Activated CD4-positive, alpha-beta T cell treated with anti-CD3 and anti-CD28 coated beads, Interleukin-2, amount 10 ng/mL, durations not matched to agents 24 days and 14 days (primary cell): ENCODE measurements at regions not wholly inside any gene's neighbourhood (a gene's known extent, or its start where the extent isn't known, plus 50 kb on each side); places are given as distances from the start of the nearest gene placed in this dataset.

Experiments used
- DNase-seq: peaks from one replicate; pipeline ENCODE4 v3.0.0; 2022
- H3K27ac Mint-ChIP-seq: one replicate; pipeline ENCODE4 v1.8.0; 2022; ENCODE audit warnings: mild to moderate bottlenecking, mixed read lengths
- H3K27me3 Mint-ChIP-seq: one replicate; pipeline ENCODE4 v1.8.0; 2022; ENCODE audit warnings: mixed read lengths
- H3K36me3 Mint-ChIP-seq: one replicate; pipeline ENCODE4 v1.8.0; 2022; ENCODE audit warnings: low read depth, mild to moderate bottlenecking, mixed read lengths
- H3K4me1 Mint-ChIP-seq: one replicate; pipeline ENCODE4 v1.8.0; 2021; ENCODE audit warnings: mixed read lengths
- H3K4me3 Mint-ChIP-seq: one replicate; pipeline ENCODE4 v1.8.0; 2022; ENCODE audit warnings: mild to moderate bottlenecking, moderate library complexity, mixed read lengths
- H3K9me3 Mint-ChIP-seq: one replicate; pipeline ENCODE4 v1.8.0; 2021; ENCODE audit warnings: mixed read lengths
- intact Hi-C: fragments of 100-400 bp; cut with micrococcal nuclease; formaldehyde crosslinking; loops from one replicate; pipeline ENCODE4 v1.15.1; 2023

GRCh38 chr2:35081622-35082015 lies 1274.0 kb upstream of the CRIM1 start:
- Mint-ChIP-seq H3K4me1 (no peaks in the 10 kb centered on the region), H3K36me3 (no peaks in the 10 kb centered on the region), H3K9me3 (no peaks in the 10 kb centered on the region), H3K27ac (no peak overlapping the region), H3K4me3 (no peak overlapping the region), H3K27me3 (no peaks in the 10 kb centered on the region)
- DNase-seq = no peak
- intact Hi-C loops = no loop called here

- Mint-ChIP-seq H3K4me3 (no peak overlapping the region), H3K36me3 (no peaks in the 10 kb centered on the region), H3K27me3 (no peaks in the 10 kb centered on the region), H3K4me1 (no peaks in the 10 kb centered on the region), H3K9me3 (no peaks in the 10 kb centered on the region), H3K27ac (no peak overlapping the region)
- DNase-seq = no peak
- intact Hi-C loops = no loop called here
These were observed 1274.5 kb upstream of the CRIM1 start for GRCh38 chr2:35081001-35081621.

DNA sequence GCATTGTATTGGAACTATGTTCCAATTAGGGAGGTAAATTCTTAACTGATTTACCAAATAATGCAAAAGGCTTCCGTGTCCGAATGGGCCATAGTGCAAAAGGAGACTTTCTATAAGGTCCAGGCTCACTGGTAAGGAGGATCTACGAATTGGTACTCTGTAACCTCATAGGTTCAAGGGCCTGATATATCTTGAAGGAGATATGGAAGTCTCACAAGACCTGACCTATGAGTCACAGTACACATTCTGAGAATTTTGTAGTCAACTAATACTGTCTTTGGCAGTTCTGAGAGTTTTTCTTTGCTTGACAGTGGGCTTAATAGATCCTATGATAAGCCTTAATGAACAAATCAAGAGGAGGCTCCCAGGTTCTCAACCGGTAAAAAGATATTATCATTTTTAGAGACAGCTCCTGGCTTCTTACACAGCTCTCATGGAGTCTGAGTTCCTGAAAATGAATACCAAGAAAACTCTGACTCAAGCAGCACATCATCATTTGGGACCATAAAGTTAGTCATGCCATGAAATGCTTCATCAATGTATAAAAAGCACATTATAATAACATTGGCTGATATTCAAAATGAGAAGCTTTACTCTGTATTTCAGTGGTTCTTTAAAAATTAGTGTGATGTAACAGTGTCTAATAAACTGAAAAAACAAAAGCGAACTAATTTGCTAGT lies 1275.2 kb upstream of the CRIM1 start:
- Mint-ChIP-seq H3K4me1 (no peaks in the 10 kb centered on the region), H3K36me3 (no peaks in the 10 kb centered on the region), H3K4me3 (no peak overlapping the region), H3K27ac (no peak overlapping the region), H3K27me3 (no peaks in the 10 kb centered on the region), H3K9me3 (no peaks in the 10 kb centered on the region)
- no peak for DNase-seq
- intact Hi-C loops = no loop called here

- H3K27ac Mint-ChIP-seq = no peak overlapping the region
These were observed 1288.2 kb upstream of the CRIM1 start for GRCh38 chr2:35067420-35067819.

DNA sequence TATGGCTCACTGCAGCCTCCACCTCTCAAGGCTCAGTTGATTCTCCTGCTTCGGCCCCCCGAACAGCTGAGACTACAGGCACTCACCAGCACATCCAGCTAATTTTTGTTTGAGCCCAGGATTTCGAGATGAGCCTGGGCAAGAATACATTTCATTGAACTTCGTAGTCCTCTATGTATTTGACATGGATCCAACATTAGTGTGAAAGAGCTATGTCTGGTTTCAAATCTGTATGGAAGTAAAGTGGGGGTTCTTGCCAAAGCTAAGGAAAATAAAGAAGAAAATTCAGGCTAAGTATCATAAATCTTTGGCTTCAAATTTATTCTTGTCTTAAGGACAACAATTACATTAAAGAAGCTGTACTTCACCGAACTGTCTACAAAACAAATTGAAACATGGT lies 1291.7 kb upstream of the CRIM1 start:
- Mint-ChIP-seq H3K27me3 (no peaks in the 10 kb centered on the region), H3K4me1 (no peaks in the 10 kb centered on the region), H3K36me3 (no peaks in the 10 kb centered on the region), H3K4me3 (no peak overlapping the region), H3K27ac (no peak overlapping the region), H3K9me3 (no peaks in the 10 kb centered on the region)
- intact Hi-C loops = no loop called here
- no peak for DNase-seq

More at GRCh38 chr2:35067420-35067819, 1288.2 kb upstream of the CRIM1 start:
- intact Hi-C loops = no loop called here
- H3K36me3 Mint-ChIP-seq = no peaks in the 10 kb centered on the region
- H3K27me3 Mint-ChIP-seq = no peaks in the 10 kb centered on the region
- no peaks in the 10 kb centered on the region for H3K4me1 Mint-ChIP-seq
- peaks cover 6% of the 10 kb centered on the region for H3K9me3 Mint-ChIP-seq
- DNase-seq = no peak
- no peak overlapping the region for H3K4me3 Mint-ChIP-seq

DNA sequence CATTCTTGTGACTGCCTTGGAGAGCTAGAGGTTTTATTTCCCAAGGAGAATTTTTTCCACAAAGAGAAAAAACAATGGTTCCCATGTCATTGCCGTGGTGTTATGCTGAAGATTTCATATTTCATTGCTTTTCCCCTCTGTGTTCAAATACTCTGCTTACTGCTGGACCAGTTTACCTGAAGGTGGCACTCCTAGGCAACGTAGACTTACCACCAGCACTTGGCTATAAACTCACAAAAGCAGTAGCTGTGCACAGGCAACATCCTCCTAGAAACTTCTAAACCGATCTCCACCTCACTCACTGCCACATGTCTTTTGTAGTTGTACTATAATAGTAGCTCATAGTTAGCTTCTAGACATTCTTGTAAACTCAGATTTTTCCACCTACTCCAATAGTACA lies 1319.7 kb upstream of the CRIM1 start:
- H3K4me1 Mint-ChIP-seq = no peaks in the 10 kb centered on the region
- no peak for DNase-seq
- H3K9me3 Mint-ChIP-seq = no peaks in the 10 kb centered on the region
- H3K36me3 Mint-ChIP-seq = no peaks in the 10 kb centered on the region
- no peaks in the 10 kb centered on the region for H3K27me3 Mint-ChIP-seq
- H3K4me3 Mint-ChIP-seq = no peak overlapping the region
- intact Hi-C loops = no loop called here
- no peak overlapping the region for H3K27ac Mint-ChIP-seq

DNA sequence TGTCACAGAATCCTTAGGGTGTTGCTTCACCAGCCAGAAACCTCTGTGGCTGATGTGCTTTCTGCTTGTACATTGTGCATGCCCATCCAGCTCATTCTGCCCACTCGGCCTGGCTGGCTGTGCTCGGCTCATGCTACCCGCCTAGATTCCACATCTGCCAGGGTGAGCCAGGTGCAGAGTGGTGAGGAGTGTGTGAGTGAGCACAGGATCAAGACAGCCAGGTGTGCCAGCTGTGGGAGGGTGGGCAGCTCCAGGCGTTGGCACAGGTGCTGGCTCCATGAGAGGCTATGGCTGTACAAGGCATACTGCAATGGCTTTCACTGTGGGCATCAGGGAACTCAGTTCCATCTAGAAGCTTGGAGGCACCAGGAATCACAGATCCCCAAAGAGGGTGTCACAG lies 1321.8 kb upstream of the CRIM1 start:
- Mint-ChIP-seq H3K27me3 (no peaks in the 10 kb centered on the region), H3K4me1 (no peaks in the 10 kb centered on the region), H3K9me3 (no peaks in the 10 kb centered on the region), H3K4me3 (no peak overlapping the region), H3K27ac (no peak overlapping the region), H3K36me3 (no peaks in the 10 kb centered on the region)
- DNase-seq = no peak
- intact Hi-C loops = no loop called here

DNA sequence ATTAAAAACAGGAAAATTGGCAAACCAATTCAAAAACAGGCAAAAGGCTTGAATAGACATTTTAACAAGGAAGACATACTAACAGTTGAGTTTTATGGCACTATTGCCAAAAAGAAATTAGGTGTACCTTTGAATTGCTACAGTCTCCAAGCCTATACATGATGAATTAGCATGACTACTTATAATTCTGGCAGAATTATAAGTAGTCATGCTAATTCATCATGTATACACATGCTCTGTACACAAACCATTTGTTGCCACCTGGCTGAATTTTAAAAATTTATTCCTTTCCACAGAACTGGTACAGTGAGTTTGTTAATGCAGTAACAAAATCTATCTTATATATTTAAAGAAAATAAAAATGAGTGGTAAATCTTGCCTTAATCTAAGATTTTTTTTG lies 1332.0 kb upstream of the CRIM1 start:
- intact Hi-C loops = no loop called here
- Mint-ChIP-seq H3K27ac (no peak overlapping the region), H3K36me3 (no peaks in the 10 kb centered on the region), H3K4me3 (no peak overlapping the region), H3K4me1 (no peaks in the 10 kb centered on the region), H3K9me3 (no peaks in the 10 kb centered on the region), H3K27me3 (no peaks in the 10 kb centered on the region)
- no peak for DNase-seq

GRCh38 chr2:35000453-35000852 lies 1355.1 kb upstream of the CRIM1 start:
- intact Hi-C loops = no loop called here
- no peak overlapping the region for H3K27ac Mint-ChIP-seq
- H3K27me3 Mint-ChIP-seq = no peaks in the 10 kb centered on the region
- no peaks in the 10 kb centered on the region for H3K4me1 Mint-ChIP-seq
- no peaks in the 10 kb centered on the region for H3K9me3 Mint-ChIP-seq
- no peak for DNase-seq
- H3K36me3 Mint-ChIP-seq = no peaks in the 10 kb centered on the region
- H3K4me3 Mint-ChIP-seq = no peak overlapping the region

GRCh38 chr2:34998741-34999140 lies 1356.8 kb upstream of the CRIM1 start:
- Mint-ChIP-seq H3K4me1 (no peaks in the 10 kb centered on the region), H3K27ac (no peak overlapping the region), H3K4me3 (no peak overlapping the region), H3K36me3 (no peaks in the 10 kb centered on the region), H3K27me3 (no peaks in the 10 kb centered on the region), H3K9me3 (no peaks in the 10 kb centered on the region)
- DNase-seq = no peak
- intact Hi-C loops = no loop called here

DNA sequence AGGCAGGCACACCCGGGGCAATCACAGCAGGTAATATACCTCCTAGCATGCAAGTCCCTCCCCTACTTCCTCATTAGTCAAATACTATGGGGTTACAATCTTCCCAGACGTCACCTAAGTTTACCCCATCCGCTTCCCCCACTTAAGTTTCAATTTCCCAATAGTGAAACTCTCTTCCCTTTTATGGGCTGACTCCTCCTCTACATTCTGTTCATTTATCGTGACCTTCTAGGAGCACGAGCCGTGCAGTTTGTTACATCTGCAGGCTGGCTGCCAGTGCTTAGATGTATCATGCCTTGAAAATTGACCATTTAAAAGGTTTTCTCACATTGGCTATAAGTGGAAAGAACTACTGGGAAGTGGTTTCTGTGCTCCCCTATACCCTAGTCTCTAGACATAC lies 1357.8 kb upstream of the CRIM1 start:
- Mint-ChIP-seq H3K4me3 (no peak overlapping the region), H3K36me3 (no peaks in the 10 kb centered on the region), H3K9me3 (no peaks in the 10 kb centered on the region), H3K27me3 (no peaks in the 10 kb centered on the region), H3K4me1 (no peaks in the 10 kb centered on the region), H3K27ac (no peak overlapping the region)
- intact Hi-C loops = no loop called here
- DNase-seq = no peak

DNA sequence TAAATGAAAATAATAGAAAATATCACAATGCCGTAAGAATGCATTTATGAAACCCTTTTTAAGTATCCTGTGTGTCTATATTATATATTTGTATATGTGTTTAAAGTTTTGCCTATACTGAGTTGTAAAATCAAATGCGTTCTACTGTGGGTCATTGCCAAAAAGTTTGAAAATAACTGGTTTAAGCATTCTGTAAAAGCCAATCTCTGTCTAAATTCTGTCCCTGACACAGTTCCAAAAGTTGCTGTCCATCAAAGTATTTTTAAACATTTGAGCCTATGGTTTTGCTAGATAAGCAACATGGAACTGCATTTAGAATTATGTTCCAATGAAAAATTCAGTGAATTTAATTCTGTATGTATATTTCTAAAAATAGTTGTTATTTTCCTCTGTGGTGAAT lies 1360.4 kb upstream of the CRIM1 start:
- no peaks in the 10 kb centered on the region for H3K36me3 Mint-ChIP-seq
- no peak for DNase-seq
- no peak overlapping the region for H3K27ac Mint-ChIP-seq
- H3K27me3 Mint-ChIP-seq = no peaks in the 10 kb centered on the region
- no peak overlapping the region for H3K4me3 Mint-ChIP-seq
- no peaks in the 10 kb centered on the region for H3K4me1 Mint-ChIP-seq
- intact Hi-C loops = no loop called here
- no peaks in the 10 kb centered on the region for H3K9me3 Mint-ChIP-seq

GRCh38 chr2:34991508-34992274 lies 1363.9 kb upstream of the CRIM1 start:
- Mint-ChIP-seq H3K9me3 (no peaks in the 10 kb centered on the region), H3K27me3 (no peaks in the 10 kb centered on the region), H3K36me3 (no peaks in the 10 kb centered on the region), H3K4me1 (no peaks in the 10 kb centered on the region), H3K27ac (no peak overlapping the region), H3K4me3 (no peak overlapping the region)
- intact Hi-C loops = no loop called here
- DNase-seq = no peak

GRCh38 chr2:34985474-34985873 lies 1370.1 kb upstream of the CRIM1 start:
- H3K36me3 Mint-ChIP-seq = no peaks in the 10 kb centered on the region
- no peak overlapping the region for H3K27ac Mint-ChIP-seq
- no peaks in the 10 kb centered on the region for H3K9me3 Mint-ChIP-seq
- no peaks in the 10 kb centered on the region for H3K4me1 Mint-ChIP-seq
- H3K4me3 Mint-ChIP-seq = no peak overlapping the region
- intact Hi-C loops = no loop called here
- no peaks in the 10 kb centered on the region for H3K27me3 Mint-ChIP-seq
- no peak for DNase-seq
